GM19463 (cell line): ENCODE measurements at regions not wholly inside any gene's neighbourhood (a gene's known extent, or its start where the extent isn't known, plus 50 kb on each side); places are given as distances from the start of the nearest gene placed in this dataset.
"Not testable (repeated sequence)": the region's sequence is repeated elsewhere in the genome, so short reads cannot be mapped to it uniquely, and the experiment has no call there.

Experiments
- ATAC-seq: cut with Tn5 transposase; IDR thresholded peaks from one replicate; pipeline ENCODE4 v1.9.1; 2021; ENCODE audit warnings: mild to moderate bottlenecking, moderate library complexity; ENCODE audit not compliant: unreplicated experiment

DNA sequence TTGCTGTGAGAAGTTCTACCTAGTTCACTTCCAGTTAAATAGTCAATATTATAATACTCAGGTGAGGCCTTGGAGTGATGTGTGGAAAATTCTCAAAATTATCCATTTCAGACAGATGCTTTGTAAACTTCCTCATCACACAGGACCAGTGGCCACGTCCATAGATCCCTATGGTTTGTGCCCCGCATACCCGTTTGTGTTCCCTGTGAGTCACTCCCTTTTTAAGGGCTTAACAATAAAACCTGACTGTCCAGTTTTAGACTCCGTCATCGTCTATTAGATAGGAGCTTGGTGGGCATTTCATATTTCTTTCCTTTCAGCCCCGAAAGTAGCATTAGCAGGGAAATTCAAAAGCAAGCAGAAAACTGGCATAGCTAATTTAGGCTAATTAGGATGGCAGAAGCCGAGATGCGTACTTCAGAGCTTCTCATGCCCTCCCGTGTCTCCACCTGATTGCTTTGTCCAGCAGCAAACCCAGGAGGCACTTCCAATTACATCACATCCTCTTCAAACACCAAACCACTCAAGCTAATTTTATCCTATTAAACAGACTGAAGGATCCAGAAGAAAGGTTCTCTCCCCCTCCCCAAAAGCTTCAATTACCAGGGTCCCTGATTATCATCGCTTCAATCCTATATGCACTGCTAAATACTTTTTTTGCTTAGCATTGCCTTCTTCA, 186.6 kb upstream of the OTX2 start:
- no peak for ATAC-seq

DNA sequence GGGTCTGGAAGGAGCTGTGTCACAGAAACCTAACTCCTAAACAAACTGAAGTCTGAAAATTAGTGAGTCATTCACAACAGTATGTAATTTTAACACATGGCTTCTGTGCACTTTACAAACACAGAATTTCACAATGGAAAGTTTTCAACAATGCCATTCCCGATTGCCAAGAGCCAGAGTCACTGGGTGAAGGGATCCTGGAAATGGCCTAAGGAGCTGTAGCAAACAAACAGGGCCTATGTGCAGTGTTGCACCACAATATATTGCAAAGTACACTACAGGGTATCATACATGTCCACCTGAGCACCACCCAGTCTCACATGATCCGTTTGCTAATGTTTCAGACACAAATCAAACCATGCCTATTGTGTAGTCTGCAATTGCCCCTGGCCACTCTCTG, 184.7 kb upstream of the OTX2 start:
- no peak for ATAC-seq

DNA sequence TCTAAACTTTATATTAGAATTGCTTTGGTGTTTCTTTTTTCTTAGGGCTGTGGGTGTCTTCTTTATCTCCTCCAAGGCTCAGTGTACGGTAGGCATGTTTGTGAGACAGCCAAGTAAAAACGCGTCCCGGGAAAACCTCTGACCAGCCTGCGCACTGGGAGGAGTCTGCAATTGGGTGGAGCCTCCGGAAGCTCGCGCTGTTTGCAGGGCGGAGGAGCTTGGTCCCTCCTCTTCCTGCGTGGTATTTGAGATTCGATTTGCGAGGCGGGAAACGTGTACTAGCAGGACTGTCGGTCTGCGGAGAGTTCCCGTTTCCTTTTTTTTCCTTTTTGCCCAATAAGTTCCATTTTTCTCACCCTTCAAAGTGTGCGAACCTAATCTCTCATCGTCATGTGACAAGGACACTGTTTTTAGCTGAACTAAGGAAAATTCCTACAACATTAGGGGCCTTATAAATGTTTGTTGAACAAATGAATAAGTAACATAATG, 182.1 kb upstream of the OTX2 start:
- no peak for ATAC-seq

DNA sequence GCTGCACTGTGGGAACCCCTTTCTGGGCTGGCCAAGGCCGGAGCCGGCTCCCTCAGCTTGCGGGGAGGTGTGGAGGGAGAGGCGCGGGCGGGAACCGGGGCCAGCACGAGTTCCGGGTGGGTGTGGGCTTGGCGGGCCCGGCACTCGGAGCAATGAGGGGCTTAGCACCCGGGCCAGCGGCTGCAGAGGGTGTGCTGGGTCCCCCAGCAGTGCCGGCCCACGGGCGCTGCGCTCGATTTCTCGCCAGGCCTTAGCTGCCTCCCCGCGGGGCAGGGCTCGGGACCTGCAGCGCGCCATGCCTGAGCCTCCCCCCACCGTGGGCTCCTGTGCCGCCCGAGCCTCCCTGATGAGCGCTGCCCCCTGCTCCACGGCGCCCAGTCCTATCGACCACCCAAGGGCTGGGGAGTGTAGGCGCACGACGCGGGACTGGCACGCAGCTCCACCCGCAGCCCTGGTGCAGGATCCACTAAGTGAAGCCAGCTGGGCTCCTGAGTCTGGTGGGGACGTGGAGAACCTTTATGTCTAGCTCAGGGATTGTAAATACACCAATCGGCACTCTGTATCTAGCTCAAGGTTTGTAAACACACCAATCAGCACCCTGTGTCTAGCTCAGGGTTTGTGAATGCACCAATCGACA, 180.8 kb upstream of the OTX2 start:
- not testable (repeated sequence) for ATAC-seq

DNA sequence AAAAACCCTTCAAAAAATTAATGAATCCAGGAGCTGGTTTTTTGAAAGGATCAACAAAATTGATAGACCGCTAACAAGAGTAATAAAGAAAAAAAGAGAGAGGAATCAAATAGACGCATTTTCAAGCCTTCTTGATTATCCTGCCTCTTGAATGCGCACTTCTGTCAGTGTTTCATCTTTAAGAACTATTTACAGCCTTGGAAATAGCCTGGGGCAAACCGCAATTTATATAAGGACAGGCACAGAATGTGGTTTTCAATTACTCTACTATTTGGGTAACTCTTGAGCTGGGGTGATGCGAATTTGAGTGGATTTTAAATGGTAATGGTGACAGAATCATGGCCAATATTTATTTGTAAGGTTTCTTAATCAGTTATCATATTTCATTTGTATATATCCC, 179.1 kb upstream of the OTX2 start:
- ATAC-seq, result no peak

DNA sequence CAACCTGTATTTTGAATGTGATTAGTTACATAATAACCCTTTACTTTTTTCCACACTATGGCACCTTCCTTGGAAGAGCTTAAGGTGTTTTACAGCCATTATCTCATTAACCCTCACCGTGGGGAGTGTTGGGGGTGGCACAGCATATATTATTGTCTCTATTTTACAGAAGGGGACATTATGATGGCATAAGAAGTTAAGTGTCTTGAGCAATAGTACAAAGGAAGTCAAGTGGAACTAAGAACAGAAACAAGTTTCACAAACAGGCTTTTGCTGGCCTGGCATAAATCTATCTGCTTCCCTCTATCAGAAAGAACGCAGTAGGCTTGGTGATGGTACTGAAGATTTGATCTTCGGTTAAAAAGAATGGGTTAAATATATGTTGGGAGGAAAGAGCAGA, 169.7 kb upstream of the OTX2 start:
- no peak for ATAC-seq

DNA sequence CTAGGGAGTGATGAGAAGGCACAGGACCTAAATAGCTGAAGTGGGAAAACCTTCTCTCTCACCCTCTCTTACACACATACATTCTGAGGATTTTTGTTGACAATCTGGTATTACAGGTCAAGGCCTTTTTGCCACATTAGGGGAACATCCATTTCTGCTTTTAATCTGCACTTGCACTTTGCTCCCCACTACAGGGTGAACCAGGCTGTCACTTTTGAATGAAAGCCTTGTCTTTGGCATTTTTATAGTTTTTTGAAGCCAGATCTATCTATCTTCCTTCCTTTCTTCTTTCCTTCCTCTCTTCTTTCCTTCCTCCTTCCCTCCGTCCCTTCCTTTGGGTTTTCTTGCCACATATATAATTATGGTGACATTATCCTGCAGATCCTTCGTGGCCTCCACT, 165.9 kb upstream of the OTX2 start:
- ATAC-seq, result no peak

DNA sequence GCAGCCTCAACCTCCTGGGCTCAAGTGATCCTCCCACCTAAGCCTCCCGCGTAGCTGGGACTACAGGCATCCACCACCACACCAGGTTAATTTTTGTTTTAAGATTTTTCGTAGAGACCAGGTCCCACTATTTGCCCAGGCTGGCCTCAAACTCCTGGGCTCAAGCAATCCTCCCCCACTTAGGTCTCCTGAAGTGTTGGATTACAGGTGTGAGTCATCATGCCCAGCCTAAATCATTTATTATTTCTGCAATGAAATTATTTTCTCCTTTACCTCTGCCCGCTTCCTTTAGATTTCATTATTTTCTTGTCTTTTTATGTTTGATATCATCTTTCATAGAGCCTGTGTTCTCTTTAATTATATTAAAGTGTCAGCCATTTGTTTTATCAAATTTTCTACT, 165.2 kb upstream of the OTX2 start:
- no peak for ATAC-seq

DNA sequence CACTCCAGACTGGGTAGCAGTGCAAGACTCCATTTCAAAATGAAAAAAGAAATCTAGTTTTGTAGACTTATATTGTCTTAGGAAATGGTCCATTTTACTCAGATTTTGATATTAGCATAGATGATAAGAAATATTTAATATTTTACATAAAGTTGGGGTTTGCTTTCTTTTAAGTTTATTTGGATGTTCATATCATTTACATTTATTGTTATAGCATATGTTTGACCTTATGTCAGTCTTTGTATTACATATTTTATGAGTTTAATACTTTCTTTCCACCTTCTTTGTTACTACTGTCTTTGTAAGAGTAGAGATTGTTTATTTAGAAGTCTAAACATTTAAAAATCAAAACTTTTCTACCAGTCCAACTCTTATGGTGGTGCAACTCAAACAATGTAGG, 162.7 kb upstream of the OTX2 start:
- no peak for ATAC-seq

DNA sequence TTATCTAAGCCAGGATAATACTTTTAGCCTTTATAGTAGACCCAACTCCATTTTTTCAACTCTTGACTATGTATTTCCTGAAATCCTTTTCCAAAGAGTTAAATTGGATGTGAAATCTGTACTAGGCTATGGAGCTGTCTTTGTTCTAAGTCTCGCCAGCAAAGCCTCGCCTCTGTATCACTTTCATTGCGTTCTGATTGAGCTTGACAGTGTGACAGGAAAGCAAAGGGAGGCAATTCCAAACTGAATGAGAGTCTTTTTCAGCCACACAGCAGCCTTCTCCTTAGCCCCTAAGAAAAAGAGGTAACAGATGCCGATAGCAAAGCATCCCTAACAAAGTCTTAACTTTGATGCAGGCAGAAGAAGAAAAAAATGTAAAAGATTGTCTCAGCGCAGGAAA, 154.6 kb upstream of the OTX2 start:
- ATAC-seq, result no peak

DNA sequence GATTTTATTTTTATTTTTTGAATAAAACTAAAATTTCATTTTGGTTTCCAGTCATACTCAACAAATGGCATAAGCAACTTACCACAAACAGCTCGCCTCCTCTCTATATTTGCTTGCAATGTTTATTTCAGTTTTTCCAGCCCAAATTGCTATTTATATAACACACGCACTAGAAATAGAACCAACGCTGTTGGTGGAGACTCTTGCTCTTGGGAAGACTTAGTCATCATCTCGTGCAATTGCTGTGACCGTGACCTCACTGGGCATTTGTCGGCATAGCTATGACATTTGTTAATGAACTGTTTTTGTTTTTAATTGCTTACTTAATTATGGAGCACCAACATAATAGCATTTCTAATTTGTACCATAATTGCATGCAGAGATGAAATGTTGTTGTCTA, 153.1 kb upstream of the OTX2 start:
- ATAC-seq, result no peak

DNA sequence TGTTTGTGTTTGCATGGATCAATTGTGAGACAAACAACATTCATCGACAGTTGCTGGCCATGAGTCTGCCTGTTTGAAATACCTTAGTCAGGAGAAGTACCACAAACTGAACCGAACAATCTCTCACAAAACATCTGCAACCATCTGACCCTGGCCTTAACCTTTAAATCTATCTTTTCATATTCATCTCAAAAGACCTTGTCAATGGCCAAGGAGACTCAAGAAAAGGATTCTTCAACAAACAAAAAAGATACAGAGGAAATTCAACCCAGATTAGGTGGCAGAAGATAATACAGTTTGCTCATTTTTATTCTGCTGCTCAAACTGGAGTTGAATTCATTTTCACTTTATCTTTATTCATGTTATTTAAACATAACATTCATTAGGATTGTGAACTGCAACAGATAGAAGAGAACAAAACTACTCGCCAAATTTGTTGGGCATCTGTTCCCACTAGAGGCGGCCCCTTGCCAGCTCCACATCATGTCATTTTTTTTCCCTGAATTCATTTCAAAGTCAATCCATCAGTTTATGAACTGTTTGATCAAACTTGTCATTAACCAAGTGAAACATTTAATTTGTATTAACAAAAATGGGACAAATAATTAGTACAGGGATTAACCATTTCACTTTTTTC, 152.3 kb upstream of the OTX2 start:
- ATAC-seq, result no peak

DNA sequence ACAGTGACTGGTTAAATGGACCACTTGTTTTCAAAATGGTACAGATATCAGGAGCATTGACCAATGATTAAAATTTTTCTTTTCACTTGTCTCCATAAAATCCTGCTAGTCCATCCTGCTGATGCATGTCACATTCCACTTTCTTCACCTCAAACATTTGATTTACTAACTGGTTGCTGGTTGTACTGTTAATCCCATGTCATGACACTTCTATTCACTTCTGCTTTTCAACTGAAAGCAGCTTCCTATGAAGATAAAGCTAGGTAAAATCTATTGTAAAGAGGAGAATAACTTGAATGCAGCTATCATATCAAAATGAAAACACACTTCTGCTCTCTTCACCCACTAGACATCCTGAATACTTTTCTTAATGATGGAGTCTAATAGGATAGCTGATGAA, 149.6 kb upstream of the OTX2 start:
- ATAC-seq, result no peak

DNA sequence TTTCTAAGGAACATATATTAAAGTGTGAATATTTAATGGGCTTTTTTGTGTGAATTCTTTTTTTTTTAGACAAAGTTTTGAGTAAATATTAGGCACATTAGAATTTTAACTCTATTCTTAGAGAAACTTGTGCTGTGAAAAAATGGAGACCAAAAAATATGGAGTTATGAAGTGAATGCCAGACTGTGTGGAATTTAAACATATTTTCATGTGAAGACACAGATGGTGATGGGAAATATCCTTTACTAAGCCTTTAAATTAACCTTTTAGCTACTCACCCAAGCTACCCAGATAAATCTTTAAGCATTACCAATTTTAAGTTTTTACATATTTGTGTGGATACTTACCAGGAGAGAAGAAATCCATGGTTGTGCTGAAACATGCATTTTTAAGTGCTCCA, 148.8 kb upstream of the OTX2 start:
- no peak for ATAC-seq

DNA sequence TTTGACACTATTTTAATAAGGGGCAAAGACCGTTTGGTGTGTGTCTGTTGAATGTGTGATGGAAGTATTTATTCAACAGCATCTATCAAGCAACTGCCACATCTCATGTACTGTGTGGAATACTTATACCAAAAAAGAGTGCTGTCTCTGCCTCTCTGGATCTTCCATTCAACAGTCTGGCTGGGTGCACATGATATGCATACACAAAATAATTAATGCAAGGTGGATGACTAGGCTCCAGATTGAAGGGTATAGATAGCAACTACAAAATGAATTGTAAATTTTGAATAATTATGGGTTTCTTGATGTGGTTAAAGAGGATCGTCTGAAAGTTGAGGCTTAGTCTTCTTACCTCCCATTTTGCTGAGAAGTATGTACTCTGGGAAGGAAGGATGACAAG, 145.9 kb upstream of the OTX2 start:
- ATAC-seq, result no peak

DNA sequence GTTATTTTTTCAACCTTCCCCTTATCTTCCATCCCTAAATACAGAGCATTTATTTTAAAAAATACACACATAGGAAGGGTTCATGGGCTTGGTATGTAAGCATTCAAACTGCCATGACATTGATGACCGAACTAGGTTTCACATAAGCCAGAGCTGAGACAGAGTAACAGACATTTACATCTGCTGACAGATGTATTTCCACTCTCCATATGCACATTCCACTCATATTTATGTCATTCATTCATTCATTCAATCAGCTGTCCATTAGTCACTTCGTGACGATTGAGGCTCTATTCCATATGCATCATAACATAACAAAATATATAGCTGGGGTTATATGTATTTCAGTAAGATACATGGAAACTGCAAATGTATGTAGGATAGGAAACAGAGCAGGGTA, 145.5 kb upstream of the OTX2 start:
- no peak for ATAC-seq

DNA sequence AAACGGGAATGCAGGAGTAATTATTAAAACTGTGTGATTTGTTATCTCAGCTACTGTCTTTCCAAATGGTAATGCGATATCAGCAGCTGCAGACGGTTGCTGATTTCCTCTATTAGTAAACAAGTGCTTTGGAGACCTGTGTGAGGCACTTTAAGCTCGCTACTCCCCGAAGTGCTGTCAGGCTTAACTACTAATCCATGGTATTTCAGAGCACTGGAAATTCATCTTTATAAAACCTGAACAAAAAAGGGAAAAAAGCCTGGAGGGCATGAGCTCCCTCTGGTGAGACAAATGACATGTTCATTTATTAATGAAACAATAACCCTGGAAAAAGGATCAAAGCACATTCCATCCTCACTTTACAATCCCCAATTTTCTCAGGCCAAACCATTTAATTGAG, 143.6 kb upstream of the OTX2 start:
- ATAC-seq, result no peak

DNA sequence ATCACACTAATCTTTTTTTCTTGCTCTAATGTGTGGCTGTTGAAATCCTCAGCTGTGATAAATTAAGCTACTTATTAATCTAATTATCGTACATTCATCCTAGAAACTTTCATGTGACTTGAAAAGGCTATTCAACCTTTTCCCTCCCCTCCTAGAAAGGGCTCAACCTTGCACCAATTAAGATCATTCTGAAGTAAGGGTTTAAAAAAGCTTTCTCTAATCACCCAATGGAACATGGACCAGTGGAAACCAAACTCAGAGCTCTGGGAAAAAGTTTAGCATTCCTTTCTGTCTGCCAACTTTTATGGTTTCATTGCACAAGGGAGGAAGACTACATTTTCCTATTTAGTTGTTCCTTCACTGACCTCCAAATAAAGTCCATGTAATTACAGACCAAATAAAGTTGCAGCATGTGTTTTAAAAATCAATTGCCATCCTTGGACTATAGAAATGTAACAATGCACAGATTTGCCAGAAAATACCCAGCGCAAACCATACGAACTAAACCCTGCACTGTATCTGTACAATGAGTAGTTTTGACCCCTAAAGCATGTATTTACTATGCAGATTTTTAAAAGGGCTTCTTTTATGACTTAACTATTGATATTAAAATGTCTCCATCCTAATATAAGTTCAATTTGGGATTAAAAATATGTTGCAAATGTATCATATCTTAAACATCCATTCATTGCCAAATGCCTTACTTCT, 142.6 kb upstream of the OTX2 start:
- ATAC-seq, result no peak

DNA sequence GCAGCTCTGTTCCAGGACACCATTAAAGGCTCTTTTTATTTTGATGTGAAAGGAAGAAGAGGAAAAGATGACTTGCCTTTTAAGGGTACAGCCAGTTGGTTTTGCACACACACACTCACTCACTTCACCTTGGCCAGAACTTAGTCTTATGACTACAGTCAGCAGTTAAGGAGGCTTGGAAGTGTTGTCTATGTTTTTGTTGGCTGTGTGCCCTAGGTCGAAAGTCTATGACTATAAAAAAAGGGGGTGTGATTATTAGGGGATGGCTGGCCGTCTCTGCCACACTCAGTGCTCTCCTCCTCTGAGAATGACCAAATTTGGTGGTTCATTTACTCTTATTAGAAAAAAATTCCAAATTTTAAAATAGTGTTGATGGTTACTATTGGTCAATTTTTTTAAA, 139.5 kb upstream of the OTX2 start:
- ATAC-seq, result no peak

DNA sequence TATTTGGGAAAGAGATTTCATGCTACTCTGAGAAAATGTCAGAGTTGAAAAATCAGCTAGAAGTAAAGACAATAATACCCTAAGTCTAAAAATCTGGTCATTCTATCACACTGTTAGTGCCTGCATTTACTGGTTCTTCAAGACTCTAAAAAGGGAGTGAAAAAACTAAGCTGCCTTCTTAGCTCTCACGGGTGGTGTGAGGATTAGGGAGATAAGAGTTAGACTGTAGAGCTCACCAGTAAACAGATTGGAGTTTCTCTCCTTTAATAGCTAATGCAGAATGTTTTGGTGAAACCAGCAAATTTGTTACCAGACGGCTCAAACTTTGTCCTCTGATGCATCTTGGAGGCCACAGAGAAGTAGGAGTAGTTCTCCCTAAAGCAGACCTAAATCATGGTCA, 135.0 kb upstream of the OTX2 start:
- no peak for ATAC-seq

DNA sequence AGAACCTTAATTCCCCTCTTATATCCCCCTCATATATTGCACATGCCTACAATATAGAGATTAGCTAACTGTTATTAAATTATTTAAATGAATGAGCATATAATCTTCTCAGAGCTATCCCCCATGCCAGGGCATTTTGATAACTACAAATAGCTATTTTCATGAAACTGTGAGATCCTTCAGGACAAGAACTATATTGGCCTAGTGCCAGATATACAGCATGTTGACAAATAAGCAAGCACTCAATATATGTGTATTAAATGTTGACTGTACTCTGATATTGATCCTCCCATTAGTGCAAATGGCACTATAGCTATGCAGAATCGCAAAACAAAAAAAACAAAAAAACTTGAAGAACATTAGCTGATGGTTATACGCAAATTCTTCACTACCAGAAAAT, 134.1 kb upstream of the OTX2 start:
- ATAC-seq, result no peak

DNA sequence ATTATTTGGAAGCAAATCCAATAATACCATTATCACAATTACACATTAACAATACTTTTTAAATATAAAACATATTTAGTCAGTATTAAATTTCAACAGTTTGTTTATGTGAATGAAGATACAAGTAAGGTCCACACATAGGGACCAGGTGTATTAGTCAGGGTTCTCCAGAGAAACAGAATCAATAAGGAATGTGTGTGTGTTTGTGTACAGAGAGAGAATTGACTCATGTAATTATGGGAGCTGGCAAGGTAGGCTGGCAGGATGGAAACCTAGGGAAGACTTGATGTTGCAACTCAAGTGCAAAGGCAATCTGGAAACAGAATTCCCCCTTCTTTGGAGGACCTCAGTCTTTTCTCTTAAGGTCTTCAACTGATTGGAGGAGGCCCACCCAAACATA, 123.2 kb upstream of the OTX2 start:
- ATAC-seq, result no peak
